Aorta (tissue), 5 donors: ENCODE measurements at regions not wholly inside any gene's neighbourhood (a gene's known extent, or its start where the extent isn't known, plus 50 kb on each side); places are given as distances from the start of the nearest gene placed in this dataset.

Source experiments
- ATAC-seq: fragments of 200-7000 bp; cut with Tn5 transposase; one replicate; pipeline ENCODE4 v1.9.1; 2022; ENCODE audit warnings: moderate library complexity; ENCODE audit not compliant: low FRiP score
- DNase-seq, 2 donors: peaks; one replicate each; pipeline ENCODE4 v3.0.0-alpha.2; 2020
- H3K27ac ChIP-seq, 2 donors: one replicate each; pipeline ENCODE4 v1.5.1; 2013; ENCODE audit warnings: low read length in 2 of 2, mild to moderate bottlenecking in 2 of 2, moderate library complexity in 2 of 2, control low read depth in 1 of 2, inconsistent platforms in 1 of 2, low read depth in 1 of 2
- H3K27me3 ChIP-seq, 2 donors: one replicate each; pipeline ENCODE4 v1.6.1; 2013; ENCODE audit warnings: control low read depth in 1 of 2, low read length in 1 of 2, mild to moderate bottlenecking in 1 of 2, moderate library complexity in 1 of 2; ENCODE audit not compliant: insufficient read depth in 2 of 2, control insufficient read depth in 1 of 2
- H3K36me3 ChIP-seq, 2 donors: one replicate each; pipeline ENCODE4 v1.6.1; 2013; ENCODE audit warnings: control low read depth in 1 of 2, low read length in 1 of 2, mild to moderate bottlenecking in 1 of 2; ENCODE audit not compliant: insufficient read depth in 2 of 2, control insufficient read depth in 1 of 2
- H3K4me1 ChIP-seq, 2 donors: one replicate each; pipeline ENCODE4 v1.6.1; 2013; ENCODE audit warnings: low read length in 2 of 2, control low read depth in 1 of 2, mild to moderate bottlenecking in 1 of 2, moderate library complexity in 1 of 2; ENCODE audit not compliant: insufficient read depth in 2 of 2, control insufficient read depth in 1 of 2
- H3K4me3 ChIP-seq, 2 donors: one replicate each; pipeline ENCODE4 v1.5.1; 2013; ENCODE audit warnings: low read length in 2 of 2, control low read depth in 1 of 2, mild to moderate bottlenecking in 1 of 2
- H3K9me3 ChIP-seq: one replicate; pipeline ENCODE4 v1.6.1; 2013; ENCODE audit warnings: mild to moderate bottlenecking, low read length; ENCODE audit not compliant: control insufficient read depth
- WGBS, 2 donors: extraction: QIAGEN DNeasy Blood & Tissue Kit; methylation state at CpG; one replicate each; pipeline ENCODE4 v1.1.7; 2013; 5-methylcytosine and 5-hydroxymethylcytosine counted together
- intact Hi-C, 2 donors: fragments of 100-400 bp; cut with DNase I; formaldehyde crosslinking; loops; one replicate each; pipeline versions ENCODE4 v1.14.2 to v1.15.0; 2022
- donor health status: healthy with polysubstance abuse.
- donor health status: Bipolar disorder and iron deficiency.
- donor health status: DM: no; HTN: no; CAD: no.
- donor health status: DM: no; HTN: no; CAD: no.
- donor health status: DM: yes; HTN: yes; CAD: no.

DNA sequence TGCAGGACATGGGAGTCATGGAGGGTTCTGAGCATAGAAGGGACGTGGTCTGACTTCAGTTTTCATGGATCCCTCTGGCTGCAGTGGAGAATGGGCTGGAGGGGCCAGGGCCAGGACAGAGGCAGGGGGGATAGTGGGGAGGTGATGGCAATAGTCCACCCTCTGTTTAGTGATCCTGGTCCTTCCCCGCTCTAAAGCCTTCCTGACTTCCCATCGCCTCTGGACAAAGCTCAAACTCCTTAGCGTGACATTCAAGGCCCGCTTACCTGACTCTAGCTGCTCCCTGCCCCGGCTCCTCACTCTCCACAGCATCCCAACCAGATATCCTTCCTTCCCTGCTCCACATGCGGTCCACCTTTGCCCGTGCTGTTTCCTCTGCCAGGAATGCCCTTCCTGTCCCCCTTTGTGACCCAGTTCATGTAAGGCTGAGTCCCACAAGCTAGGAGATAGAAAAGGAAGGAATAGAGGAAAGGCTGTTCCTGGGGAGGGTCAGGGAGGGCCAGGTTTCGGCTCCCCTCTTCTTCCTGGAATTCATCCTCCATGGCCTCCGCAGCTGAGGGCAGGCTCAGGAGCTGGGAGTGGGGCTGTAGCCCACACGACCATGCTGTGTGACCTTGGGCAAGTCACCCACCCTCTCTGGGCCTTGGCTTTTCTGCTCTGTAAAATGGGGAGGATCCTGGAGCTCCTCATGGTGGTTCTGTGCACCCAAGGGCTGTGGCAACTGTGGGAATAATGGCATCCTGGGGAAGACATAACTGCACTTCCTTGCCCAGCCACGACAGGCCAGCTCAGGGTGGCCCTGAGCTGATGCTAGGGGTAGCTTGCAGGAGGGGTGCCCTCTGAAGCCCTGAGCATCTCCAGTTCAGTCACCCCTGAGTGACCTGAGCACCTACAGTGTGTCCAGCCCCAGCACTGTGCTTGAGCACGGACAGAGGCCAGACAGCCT is 116.1 kb downstream of the CEBPB start:
- Histone ChIP-seq H3K9me3 (no peaks in the 10 kb centered on the region), H3K4me1 (no peaks in the 10 kb centered on the region), H3K4me3 (no peak overlapping the region), H3K27me3 (no peaks in the 10 kb centered on the region), H3K36me3 (no peaks in the 10 kb centered on the region), H3K27ac (no peak overlapping the region)
- DNase-seq: peak; percentile 46 to 69
- ATAC-seq: no peak
- intact Hi-C loops: loop anchor here (5.0 to 10.0 kb wide), 2 partner anchors 112 to 114 kb away; partner anchors contain the start of gene CEBPB (in 2 of the 2)
- WGBS, 2 donors: 92 to 96% methylated on average over 13 of the region's 13 CpGs

DNA sequence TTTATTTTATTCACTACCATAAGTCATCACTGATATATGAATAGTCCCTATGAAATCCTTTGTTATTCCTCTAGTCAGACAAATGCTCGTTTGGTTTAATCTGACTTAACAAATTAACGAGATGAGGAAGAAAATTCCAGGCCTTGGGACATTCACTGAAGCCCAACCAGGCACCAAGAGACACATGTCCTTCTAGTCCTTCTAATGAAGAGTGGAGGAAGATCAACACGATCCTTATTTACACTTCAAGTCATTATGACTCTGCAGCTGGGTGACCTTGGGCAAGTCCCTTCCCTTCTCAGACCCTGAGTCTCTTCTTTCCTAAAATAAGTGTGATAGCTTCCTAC is 117.5 kb downstream of the CEBPB start:
- DNase-seq (peak in 1 of 2 donors; percentile 35), ATAC-seq (no peak)
- H3K27ac ChIP-seq: peak overlapping the region; percentile 40 to 77
- H3K4me1 ChIP-seq: no peaks in the 10 kb centered on the region
- intact Hi-C loops: loop anchor here (5.0 to 10.0 kb wide), 2 partner anchors 113 to 116 kb away; partner anchors contain the start of gene CEBPB (in 2 of the 2)
- no peak overlapping the region for H3K4me3 ChIP-seq
- WGBS, 2 donors: 63 to 68% methylated on average over 3 of the region's 3 CpGs
- H3K36me3 ChIP-seq: no peaks in the 10 kb centered on the region
- no peaks in the 10 kb centered on the region for H3K27me3 ChIP-seq
- H3K9me3 ChIP-seq: no peaks in the 10 kb centered on the region

DNA sequence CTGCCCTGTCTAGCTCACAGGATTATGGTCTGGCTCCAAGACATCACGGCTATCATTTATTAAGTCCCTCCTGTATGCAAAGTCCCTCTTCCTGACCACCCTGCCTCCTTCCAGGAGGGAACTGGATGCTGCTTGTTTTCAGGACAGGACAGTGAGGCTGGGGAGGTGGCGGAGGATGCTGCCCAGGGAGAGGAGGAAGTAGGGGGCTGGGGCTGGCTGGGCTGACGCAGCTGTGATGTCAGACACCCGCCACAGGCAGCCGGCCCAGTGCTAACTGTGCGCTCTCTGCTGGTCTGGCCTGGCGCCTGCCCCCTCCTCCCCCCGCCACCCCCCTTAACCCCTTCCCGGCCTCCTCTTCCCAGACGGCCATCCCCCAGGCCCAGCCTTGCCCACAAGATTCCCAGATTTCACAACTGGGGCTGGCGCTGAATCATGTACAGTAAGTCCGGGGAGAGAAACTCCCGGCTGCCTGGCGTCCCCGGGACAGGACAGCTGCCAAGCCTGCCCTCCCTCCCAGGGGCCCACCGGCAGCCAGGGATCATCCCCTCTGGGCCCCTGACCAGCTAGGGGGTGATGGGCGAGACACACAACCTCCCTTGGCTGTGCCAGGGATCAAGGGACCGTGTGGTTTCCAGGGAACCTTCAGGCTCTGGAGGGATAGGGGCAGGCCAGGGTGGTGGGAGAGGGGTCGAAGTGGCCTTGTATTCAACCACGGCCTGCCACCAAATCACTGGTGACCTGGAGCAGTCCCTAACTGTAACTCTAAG is 118.1 kb downstream of the CEBPB start:
- ATAC-seq: peak; percentile 87
- H3K27me3 ChIP-seq: no peaks in the 10 kb centered on the region
- H3K36me3 ChIP-seq: no peaks in the 10 kb centered on the region
- intact Hi-C loops: loop anchor here (5.0 to 10.0 kb wide), 2 partner anchors 114 to 116 kb away; partner anchors contain the start of gene CEBPB (in 2 of the 2)
- peak; percentile 95 to 96 for DNase-seq
- H3K9me3 ChIP-seq: no peaks in the 10 kb centered on the region
- peak overlapping the region; percentile 40 to 77 for H3K27ac ChIP-seq
- H3K4me1 ChIP-seq: no peaks in the 10 kb centered on the region
- 3 to 5% methylated on average over 18 to 20 of the region's 20 CpGs for WGBS, 2 donors
- no peak overlapping the region for H3K4me3 ChIP-seq

DNA sequence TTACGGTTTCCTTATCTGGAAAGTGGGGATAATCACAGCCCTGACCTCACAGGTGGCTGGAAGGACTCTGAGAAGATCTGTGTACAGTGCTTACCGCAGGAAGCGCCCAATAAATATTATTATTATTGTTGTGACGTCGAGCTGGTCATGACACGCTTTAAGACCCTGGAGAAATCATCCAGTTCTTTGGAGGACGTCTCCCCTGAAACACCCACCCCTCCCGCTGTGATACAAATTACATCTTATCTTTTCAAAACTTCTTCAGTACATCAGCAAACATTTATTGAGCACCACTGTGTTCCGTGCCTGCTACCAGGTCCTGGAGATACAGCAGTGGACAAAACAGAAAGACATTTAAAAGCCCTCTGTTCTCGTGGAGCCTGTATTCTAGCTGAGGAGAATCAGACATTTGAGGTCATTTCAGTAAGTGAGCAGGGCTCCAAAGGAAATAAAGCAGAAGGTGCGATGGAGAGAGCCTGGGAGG is 118.7 kb downstream of the CEBPB start:
- H3K27me3 ChIP-seq: no peaks in the 10 kb centered on the region
- H3K4me1 ChIP-seq: no peaks in the 10 kb centered on the region
- WGBS, 2 donors: 29 to 31% methylated on average over 11 of the region's 11 CpGs
- ATAC-seq (no peak), DNase-seq (no peak)
- intact Hi-C loops: loop anchor here (5.0 to 10.0 kb wide), 2 partner anchors 115 to 117 kb away; partner anchors contain the start of gene CEBPB (in 2 of the 2)
- no peak overlapping the region for H3K4me3 ChIP-seq
- H3K9me3 ChIP-seq: no peaks in the 10 kb centered on the region
- H3K27ac ChIP-seq: peak overlapping the region in 1 of 2 donors; percentile 48
- H3K36me3 ChIP-seq: no peaks in the 10 kb centered on the region

DNA sequence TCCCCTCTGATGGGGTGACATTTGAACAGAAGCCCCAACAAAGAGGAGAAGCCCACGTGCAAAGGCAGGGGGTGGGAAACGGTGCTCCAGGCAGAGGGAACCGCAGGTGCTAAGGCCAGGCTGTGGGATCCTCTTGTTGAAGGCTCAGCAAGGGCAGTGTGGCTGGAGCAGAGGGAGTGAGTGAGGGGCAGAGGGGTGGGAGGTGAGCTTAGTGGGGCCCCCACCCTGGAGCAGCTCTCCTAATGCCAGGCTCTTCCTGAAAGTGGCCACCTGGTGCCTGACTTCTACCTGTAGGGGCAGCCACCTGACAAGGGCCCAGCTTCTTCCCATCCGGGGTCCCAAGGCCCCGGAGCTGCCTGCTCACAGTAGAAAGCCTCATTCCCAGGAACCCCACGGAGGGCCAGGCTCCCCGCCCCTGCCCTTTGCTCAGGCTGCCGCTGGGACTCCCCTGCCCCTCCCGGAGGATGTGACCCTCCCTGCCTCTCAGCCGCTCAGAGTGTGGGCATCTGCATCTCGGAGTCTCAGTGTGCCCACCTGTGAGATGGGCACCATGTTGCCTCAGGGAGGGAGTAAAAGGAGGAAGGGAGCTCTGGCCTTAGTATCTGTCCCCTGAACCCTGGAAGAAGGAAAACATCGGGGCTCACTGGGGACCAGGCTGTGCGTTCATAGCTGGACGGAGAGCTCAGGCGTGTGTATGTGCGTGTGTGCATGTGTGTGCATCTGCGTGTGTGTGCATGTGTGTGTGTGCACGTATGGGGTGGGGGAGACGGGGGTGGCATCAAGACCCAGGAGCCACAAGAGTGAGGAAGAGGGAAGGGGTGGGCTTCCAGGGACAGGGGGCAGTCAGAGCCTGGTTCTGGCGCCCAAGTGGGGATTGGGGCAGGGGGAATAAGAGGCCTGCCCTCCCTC is 119.4 kb downstream of the CEBPB start:
- intact Hi-C loops: loop anchor here (5.0 to 10.0 kb wide), 2 partner anchors 115 to 118 kb away; partner anchors contain the start of gene CEBPB (in 2 of the 2)
- no peaks in the 10 kb centered on the region for H3K36me3 ChIP-seq
- DNase-seq: peak in 1 of 2 donors; percentile 74
- WGBS, 2 donors: 87 to 91% methylated on average over 20 of the region's 20 CpGs
- no peak overlapping the region for H3K4me3 ChIP-seq
- H3K27ac ChIP-seq: peak overlapping the region in 1 of 2 donors; percentile 36
- H3K27me3 ChIP-seq: no peaks in the 10 kb centered on the region
- ATAC-seq: no peak
- H3K9me3 ChIP-seq: no peaks in the 10 kb centered on the region
- no peaks in the 10 kb centered on the region for H3K4me1 ChIP-seq

DNA sequence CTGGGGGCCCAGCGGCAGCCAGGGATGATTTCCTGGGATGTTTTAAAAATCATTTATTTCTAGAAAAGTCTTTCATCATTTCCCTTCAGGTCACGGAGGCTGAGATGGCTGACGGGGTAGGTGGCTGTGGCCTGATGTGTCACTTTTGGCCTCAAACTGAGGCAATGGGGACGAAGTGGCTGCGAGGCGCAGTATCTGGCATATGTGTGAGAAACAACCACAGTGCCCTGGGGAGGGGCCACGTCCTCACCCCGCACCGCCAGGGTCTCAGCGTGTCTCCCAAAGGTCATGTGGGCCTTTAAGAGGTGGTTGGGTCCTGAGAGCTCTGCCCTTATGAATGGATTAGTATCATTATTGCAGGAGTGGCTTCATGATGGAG is 120.0 kb downstream of the CEBPB start:
- Histone ChIP-seq H3K4me3 (no peak overlapping the region), H3K27ac (peak overlapping the region in 1 of 2 donors; percentile 7), H3K27me3 (no peaks in the 10 kb centered on the region), H3K36me3 (no peaks in the 10 kb centered on the region), H3K9me3 (no peaks in the 10 kb centered on the region), H3K4me1 (no peaks in the 10 kb centered on the region)
- DNase-seq: peak in 1 of 2 donors; percentile 67
- no peak for ATAC-seq
- WGBS, 2 donors: 89 to 92% methylated on average over 10 of the region's 10 CpGs
- intact Hi-C loops: no loop called here

DNA sequence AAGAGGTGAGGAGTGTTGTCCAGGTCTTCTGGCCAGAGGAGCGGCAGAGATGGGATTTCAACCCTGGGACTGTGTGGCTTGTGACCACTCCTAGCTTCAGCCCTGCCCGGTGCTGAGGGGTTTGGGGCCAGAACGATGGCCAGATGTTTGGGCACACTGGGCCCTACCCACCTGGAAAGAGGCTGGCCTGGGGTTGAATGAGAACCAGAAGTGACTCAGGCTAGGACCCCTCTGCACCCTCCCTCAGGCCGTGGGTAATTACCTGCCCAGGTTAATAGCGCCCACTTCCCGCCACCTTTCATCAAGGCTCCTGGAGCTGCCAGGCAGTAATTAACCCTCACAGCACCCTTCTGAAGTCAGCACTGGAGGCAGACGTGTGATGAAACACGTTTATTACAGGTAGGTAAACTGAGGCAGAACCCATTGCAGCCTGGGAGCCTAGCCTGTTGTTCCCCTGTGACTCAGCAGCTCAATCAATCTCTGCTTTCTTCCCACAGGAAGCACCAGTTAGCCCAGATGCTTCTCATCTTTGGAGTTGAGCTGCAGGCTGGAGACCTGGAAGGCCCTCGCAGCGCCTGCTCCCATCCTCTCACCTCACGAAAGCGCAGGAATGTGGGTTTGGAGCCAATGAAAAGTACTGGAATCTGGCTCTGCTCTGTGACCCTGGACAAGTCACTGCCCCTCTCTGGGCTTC is 120.8 kb downstream of the CEBPB start:
- intact Hi-C loops: loop anchor here in 1 of 2 donors (2.0 kb wide), 1 partner anchor 85 kb away; no protein-coding TSS in a partner anchor
- ATAC-seq (no peak), DNase-seq (peak in 1 of 2 donors; percentile 38)
- H3K36me3 ChIP-seq: no peaks in the 10 kb centered on the region
- peak overlapping the region in 1 of 2 donors; percentile 69 for H3K27ac ChIP-seq
- 83 to 85% methylated on average over 12 of the region's 12 CpGs for WGBS, 2 donors
- H3K9me3 ChIP-seq: no peaks in the 10 kb centered on the region
- H3K27me3 ChIP-seq: no peaks in the 10 kb centered on the region
- no peak overlapping the region for H3K4me3 ChIP-seq
- no peaks in the 10 kb centered on the region for H3K4me1 ChIP-seq
